NCI-H510A treated with DMSO at 0.1 percent for 48 hours (cell line): ENCODE measurements at regions not wholly inside any gene's neighbourhood (a gene's known extent, or its start where the extent isn't known, plus 50 kb on each side); places are given as distances from the start of the nearest gene placed in this dataset.

ENCODE experiments used
- DNase-seq: peaks from one replicate; lab custom pipeline; 2025; lab: John Stamatoyannopoulos, UW

DNA sequence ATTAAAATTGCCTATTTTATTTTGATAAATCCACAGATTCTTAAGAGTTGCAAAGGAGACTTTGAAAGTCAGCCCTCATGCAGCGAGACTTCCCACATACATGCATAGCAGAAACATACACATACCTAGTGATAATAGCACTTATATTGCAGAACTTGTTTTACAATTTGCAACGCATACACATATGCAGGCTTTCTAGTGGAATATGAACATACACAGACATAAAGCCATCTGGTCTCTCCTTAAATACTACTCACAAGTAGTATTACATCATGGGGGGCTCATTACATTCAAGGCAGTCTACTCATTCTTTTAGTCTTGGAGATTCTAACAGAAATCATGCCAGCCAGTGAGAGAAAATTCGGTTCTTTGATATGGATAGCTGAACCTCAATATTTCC lies 295.1 kb upstream of the RND3 start:
- no peak for DNase-seq

DNA sequence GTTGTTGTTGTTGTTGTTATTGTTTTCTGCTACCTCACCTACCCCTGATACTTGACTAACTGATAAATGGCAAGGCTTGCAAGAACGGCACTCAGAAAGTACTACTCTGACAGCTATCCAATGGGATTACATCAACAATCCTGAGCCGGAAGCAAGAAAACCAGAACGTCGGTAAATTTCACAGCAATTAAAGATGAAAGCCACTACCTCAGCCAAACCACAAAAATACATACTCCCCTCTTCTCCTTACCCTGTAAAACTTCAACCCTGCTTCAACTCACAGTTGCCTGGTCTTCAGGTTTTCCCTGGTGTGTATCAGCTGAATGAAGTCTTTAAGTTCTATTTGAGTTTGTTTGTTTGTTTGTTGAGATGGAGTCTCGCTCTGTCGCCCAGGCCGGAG lies 293.7 kb upstream of the RND3 start:
- DNase-seq = no peak

DNA sequence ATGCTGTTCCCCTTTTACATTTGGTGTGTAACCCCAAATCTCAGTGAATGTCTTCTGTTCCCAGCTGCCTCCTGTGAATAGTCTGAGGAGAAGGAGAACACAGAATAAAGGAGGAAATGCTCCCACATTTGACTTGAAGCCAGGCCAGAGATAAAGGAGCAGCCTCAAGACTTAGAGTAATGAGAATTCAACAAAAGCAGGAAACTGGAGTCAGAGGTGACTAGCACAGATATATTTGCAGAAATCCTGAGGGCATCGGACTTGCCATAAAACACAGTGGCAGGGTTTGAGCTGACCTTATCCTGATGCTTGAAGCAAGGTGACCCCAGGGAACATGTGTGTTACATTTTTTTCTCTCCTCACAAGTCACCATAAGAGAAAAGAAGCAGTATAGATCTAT lies 291.4 kb upstream of the RND3 start:
- no peak for DNase-seq

DNA sequence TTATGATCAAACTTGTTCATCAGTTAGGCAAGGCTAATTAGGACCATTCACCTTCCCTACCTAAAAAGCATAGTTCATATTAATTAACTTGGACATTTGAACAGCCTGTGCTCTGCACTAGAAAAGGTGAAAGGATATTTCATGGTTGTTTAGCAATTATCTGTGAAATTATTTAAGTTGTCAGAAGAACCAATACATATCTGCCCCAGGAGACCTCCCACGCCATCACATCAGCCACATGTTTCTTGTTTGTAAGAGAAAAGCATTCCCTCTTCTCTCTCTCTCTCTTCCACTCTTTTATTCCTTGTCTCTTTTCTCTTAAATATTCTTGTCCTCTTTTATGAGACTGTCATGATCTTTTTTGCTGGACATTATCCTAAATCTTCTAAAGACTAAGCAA lies 282.0 kb upstream of the RND3 start:
- DNase-seq = no peak

DNA sequence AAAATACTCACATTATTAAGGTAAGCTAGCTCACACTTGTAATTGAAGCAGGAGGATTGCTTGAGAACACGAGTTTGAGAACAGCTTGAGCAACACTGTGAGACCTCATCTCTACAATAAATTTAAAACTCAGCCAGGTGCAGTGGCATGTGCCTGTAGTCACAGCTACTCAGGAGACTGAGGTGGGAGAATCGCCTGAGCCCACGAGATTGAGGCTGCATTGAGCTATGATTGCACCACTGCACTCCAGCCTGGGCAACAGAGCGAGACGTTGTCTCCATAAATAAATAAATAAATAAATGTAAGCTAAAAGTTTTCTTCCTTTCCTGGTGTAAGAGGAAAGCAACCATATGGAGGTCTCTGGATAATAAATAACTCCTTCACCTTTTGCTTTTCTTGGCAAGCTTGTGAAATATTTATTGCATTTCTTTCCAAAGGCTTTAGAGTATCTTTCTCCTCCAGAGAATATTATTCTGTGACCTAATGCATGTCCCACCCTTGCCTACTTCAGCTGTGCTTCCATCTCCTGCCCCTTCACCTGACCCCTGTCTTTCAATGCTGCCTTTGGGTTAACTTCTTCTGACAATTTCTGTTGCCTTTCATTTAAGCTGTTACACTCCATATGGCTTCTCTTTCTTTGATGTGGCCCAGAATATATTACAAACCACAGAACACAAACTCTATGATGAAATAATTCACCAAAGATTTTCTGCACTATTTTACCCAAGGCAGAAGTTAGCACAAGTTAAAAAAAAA lies 280.7 kb upstream of the RND3 start:
- no peak for DNase-seq

DNA sequence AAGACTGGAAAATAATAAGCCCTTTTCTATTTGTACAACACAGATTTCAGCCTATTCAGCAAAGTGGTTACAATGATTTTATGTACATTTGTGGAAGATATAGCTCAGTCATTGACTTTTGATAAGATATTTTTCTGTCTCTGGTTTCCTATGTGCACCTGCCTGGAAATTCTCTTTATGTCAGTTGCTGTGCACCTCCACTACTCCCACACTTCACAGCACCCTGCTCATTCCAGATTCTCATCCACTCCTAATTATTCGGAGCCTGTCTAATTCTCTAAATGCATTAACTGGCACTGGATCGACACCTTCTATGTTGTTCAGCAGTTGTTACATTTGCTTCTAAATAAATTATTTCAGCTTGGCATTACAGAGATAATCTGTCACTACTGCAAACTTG lies 275.1 kb upstream of the RND3 start:
- DNase-seq = no peak

DNA sequence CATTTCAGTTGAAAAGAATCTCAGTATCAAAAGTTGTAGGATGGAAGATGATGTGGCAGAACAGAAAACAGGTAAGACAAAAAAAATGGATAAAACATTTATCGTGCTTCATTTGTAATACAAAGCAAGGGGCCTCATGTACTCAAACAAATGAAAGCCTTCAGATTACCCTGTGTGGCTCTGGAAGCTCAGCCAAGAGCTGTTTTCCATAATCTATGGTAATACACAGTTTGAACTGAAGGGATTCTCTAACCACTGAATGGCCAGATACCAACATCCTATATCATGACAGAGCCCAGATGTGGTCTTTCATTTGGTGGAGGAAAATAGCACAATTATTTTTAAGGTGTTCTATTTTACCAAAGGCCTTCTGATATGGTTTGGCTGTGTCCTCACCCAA lies 272.1 kb upstream of the RND3 start:
- no peak for DNase-seq

DNA sequence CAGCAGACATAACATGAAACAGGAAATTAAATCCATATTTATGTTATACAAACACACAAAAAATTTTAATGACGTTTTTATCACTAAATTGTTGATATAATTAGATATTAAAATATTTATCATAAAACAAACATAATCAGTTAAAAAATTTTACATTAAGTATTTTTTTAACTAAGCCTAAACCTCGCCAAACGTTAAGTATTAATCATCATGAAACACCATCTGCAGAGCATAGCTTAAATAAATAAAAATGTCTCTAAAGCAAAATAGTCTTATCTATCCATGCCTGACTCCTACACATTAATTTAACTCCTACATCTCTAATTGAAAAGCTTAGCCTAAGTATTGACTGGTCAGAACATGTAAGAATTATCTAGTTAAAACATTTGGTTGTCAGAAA lies 271.6 kb upstream of the RND3 start:
- DNase-seq = no peak

DNA sequence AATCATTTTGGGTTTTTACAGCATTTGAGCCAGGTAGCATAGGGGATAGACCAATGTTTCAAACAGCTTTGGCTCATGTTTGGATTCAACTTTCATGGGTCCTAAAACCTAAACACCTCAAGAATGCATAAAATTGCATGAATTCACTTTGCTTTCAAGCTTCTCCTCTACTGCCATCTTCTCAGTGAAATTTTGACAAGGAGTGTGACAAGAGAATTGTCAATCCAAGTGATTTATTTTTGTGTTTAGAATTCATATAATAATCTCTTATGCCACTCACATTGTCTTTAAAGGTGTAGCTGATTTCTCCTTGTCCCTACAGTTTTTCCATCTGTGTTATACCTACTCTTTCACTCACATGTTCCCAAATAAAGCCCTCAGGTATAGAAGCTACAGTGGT lies 264.8 kb upstream of the RND3 start:
- no peak for DNase-seq

DNA sequence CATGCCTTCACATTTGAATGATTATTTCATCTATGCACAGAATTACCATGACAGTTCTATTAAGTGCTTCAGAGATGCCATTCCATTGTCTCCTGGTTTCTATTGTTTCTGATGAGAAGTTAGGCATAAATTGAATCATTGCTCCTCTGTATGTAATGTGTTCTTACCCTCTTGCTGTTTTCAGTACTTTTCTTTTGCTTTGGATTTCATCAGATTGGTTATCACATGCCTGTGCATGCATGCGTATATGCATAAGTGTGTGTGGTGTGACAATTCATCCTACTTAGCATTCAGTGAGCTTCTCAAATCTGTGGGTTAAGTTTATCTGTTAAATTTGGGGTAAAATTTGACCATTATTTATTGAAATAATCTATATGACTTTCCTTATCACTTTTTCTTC lies 263.3 kb upstream of the RND3 start:
- DNase-seq = no peak

DNA sequence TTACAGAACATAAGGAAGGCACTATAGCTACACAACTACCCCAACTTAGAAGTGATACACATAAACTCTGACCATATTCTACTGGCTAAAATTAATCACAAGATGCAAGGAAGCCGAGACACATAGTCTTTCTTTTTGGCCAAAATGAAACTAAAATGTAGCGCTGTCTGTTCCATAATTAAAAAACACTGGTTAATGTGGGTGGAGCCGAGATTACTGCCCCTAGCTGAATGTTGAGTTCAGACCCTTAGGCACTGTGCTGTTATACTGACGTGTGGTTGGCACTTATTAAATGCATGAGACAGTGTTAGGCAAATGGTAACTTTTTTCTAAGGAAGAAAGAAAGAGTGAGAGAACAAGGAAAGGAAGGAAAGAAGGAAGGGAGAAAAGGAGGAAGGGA lies 254.6 kb upstream of the RND3 start:
- DNase-seq = no peak

DNA sequence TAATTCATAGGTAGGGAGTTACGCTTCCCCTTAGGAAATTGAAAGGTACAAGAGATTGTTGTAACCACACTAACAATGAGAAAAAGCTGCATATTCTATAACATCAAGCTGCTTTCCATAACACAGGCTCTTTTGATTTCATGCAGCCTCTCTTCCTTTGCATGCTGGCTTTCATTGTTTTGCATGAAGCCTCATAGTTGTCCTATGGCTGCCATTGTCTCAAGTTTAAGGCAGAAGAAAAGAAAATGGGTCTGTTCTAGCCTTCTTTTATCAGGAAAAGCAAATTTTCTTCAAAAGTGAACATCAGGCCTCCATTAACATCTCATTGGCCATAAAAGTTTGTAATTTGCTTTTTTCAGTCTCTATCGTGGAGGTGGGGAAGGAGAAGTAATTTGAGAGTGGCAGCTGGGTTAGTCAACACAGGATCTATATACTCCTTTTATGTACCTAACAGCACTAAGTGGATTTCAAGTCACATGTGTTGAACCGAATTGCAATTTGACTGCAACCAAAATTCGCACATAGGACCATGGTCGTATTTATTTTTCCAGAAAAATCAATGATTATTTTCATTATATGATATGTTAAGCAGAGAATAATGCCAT lies 248.5 kb upstream of the RND3 start:
- peak; percentile 6 for DNase-seq

DNA sequence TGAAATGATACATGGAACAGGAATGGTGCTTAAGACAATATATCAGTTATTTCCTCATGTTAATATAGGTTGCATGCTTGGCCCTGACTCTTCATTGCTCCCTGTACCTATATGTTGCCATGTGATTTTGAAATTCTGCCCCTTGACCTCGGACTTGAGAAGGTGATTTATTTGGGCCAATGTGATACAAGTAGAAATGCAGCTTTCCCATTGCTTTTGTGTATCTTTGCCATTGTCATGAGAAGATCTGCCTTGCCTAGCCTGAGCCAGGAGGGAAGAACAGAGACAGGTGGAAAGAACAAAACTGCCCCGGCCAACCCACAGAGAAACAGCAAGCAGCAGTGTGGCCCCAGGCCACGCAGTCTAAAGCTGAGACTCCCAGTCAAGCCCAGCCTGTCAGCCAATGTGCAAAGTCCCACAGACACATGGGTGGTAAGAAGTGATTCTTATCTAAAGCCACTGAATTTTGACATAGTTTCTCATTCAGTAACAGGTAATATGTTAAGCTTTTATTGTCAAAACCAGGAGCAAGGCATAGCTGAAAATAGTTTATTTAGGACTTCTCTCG lies 245.7 kb upstream of the RND3 start:
- DNase-seq = no peak

DNA sequence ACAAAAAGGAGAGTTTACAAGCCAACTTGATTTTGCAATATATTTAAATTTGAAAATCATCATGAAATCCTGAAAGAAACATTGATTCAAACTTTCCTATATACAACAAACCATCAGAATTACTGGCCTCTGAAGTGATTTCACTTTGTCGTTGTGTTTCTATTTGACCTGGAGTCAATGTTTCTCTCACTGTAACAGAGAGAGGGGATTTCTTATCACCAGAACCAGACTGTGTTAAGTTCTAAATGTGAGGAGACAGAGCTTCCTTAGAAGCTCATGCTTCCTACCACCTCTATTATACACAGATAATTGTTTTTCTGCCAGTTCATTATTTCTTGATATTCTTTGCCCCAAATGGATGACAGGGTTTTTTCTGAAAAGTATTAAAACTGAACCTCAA lies 245.0 kb upstream of the RND3 start:
- DNase-seq = no peak

DNA sequence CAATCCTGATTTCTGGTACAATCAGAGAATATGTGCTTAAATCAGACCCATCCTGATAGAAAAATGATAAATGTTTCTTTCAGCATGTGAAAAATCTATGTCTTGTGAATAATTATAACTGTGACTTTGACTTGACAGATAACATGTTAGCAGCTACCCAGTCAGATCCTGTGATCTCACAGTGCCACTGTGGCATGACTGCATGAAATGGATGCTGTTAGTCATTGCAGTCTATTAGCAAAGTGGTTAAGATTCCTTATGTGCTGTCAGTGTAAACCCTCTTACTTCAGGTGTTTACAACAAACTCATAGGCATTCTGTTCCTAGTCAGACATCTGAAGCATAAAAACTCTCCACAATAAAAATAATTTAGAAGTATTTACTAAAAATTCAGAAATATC lies 244.6 kb upstream of the RND3 start:
- DNase-seq = no peak

DNA sequence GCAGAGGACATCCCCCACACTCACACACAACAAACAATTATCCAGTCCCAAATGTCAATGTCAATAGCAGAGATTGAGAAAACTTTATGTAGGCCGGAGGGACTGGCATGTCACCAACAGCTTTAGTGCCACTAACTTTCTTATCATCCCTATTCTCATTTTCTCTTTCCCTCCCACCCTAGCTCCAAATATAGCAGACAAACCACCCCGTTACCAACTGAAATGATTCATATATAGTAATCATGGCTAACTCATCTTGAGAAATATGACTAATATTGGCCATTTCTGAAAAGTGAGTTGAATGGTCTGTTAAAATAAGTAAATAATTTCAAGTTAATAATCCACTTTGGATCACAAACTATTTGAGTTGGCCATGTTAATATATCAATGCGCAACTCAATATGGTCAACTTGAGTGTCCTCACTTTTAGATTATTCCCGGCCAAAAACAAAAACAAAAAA lies 242.1 kb upstream of the RND3 start:
- no peak for DNase-seq

DNA sequence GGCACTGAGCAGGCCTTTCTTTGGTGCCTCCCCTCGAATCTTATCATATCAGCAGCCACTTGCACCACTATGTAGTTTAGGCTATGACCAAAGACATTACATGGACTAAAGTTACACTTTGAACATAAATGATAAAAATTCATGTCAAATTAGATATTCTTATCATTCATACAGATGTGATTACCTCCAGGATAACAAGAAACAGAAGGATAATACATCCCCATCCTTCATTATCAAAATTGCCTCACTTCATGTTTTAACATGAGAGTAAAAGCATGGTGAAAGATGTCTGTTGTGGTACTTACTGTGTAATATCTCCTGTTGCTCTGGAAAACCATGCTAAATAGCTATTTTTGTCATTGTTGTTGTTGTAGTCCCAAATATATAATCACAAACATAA lies 230.8 kb upstream of the RND3 start:
- DNase-seq = no peak

DNA sequence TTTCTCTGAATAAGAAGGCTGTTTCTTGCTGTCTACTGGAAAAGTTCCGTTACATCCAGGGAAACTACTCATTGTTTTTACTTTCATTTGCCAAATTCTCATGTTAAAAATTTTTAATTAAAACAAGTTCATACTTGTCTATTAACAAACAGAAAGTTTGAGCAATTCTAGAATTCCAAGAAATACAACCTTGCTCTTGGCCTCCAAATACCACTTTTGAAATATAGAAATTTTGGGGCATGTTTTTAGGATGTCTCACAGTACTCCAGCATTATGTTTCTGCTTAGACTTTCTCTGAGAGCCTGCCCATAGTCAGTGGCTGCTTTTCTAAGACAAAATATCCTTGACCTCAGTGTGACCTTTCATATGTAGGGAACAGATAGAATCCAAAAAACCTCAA lies 228.7 kb upstream of the RND3 start:
- no peak for DNase-seq

DNA sequence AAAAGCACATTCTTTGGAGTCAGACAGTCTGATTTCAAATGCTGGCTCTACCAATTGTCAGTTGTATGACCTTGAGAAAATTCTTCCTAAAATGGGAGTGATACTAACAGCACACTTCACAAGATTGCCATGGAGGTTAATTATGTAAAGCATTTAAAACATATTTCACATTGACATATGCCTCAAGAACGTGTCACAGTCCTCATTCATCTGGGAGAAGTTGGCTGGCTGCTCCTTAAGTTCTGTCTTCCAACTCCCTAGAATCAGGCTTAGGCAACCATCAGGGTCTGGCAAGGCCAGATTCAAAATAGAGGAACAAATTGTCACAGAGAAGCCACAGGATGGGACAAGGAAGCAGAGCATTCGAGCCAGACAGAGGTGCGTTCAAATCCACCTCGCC lies 228.0 kb upstream of the RND3 start:
- no peak for DNase-seq

DNA sequence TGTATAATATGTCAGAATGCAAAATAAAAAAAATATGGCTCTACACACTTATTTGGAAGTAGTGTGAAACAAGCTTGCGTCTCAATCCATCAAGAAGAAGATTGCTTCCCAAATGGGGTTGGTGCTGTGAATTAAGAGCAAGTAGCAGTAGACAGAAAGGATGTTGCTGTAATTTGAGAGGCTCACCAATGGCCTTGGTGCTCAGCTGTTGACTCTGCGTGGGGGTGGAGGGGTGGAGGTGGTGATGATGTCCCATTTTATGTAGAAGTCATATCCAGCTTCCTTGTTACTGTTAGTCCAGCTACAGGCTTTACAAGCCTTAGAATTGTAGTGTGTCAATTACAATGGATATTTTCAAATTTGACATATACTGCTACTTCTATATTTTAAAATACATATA lies 223.4 kb upstream of the RND3 start:
- peak; percentile 44 for DNase-seq

DNA sequence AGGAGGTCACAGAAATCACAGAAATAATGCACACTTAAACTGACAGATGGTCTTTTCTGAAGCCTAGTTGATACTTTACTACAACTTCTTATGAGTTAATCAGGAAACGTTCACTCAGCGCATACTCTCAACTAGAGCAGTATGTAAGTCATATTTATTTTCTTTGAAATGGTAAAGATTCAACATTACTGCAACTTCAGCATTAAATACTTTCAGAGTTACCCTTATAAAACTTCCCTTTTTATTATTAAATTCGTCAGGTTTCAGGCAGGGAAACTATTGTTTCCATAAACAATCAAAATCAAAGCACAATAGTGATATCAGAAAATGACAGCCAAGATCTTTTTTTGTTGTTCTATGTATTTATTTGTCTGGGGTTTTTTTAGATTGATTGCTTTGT lies 222.6 kb upstream of the RND3 start:
- no peak for DNase-seq

DNA sequence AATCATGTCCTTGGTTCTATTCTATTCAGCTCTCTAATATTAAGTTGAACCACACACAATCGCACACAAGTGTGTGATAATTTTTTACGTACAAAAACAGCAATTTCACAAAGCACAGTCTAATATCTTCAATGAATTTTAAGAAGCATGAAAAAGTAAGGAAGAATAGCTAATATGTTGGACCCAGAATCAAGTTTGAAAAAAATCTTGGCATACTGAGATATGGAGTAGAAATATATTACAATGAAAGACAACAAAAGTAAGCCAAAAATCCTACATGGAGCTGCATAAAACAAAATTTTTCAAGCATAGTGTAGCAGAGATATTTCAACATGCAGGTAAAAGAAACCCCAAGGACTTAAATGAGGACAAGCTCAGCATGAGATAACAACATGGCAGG lies 219.1 kb upstream of the RND3 start:
- DNase-seq = no peak

DNA sequence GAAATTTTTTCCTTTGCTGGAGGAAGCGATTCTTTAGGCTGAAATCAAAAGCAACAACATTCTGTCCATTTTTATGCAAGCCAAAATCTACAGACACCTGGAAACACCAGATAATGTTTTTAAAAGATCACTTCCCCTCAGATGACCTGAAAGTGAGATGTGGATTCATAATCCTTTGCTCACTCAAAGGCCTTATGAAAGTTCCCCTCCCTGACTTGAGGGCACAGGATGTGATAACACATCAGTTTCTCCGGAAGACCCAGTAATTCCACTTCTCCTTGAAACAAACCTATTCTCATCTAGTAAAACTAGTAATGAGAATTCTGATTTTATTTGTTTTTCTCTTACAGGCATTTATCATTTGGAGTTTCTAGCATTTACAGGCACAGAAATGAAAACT lies 218.3 kb upstream of the RND3 start:
- DNase-seq = no peak

DNA sequence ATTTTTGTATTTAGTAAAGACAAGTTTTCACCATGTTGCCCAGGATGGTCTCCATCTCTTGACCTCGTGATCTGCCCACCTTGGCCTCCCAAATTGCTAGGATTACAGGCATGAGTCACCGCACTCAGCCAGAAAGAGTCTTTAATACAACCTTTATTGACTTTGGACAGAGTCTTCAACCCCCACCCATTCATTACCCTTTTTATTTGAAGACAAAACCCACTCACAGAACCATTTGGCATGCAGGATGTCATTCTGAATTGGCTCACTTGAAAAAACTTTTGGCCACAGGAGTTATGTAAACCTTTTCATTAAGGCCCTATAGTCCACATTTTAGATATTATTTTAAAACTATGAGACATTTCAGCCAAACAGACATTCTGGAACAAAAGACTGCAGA lies 217.9 kb upstream of the RND3 start:
- no peak for DNase-seq
